ENCODE measurements at regions not wholly inside any gene's neighbourhood (a gene's known extent, or its start where the extent isn't known, plus 50 kb on each side); places are given as distances from the start of the nearest gene placed in this dataset.
A peak's percentile ranks its signal among the peaks of the same experiment; 100 is the strongest.

DNA sequence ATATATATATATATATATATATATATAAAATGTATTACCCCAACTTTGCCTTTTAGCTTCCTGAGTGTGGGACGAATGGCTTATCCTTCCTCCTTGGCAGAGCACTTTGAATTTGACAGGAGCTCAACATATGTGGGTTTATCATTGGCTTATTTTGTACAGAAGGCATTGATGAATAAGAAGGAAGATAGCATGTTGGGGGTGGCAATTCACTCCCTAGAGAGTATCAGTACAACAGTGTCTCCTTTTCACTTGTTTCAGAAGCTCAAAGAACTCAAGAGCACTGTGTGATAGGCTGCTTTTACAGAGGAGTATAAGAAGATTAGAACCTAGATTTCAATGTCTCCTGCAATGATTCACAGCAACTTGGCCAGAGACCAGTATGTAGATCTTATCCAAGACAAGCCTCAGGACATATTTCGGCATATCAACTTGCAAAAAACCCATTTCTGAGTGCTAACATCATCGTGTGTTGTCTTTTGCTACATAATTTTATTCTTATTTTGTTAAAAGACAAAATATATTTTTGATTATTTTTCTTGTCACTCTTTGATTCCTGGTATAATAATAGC, 345.8 kb downstream of the SOCS6 start:
- Histone ChIP-seq H3K36me3 (ENCODE audit: control insufficient read depth, insufficient read depth, low read length) (no peaks in the 10 kb centered on the region), H3K4me1 (ENCODE audit: control insufficient read depth, low read depth, low read length) (no peaks in the 10 kb centered on the region), H3K4ac (ENCODE audit: low read depth, low read length) (no peak overlapping the region), H2AK5ac (ENCODE audit: low read length) (no peak overlapping the region), H3K79me2 (ENCODE audit: control insufficient read depth, insufficient read depth, low read length) (no peaks in the 10 kb centered on the region), H2BK120ac (ENCODE audit: low read depth, low read length) (no peak overlapping the region), H3K4me2 (ENCODE audit: low read length) (no peak overlapping the region), H4K5ac (ENCODE audit: low read length) (no peak overlapping the region), H2BK5ac (ENCODE audit: low read length) (no peak overlapping the region), H3K27ac (ENCODE audit: low read depth, low read length) (no peak overlapping the region), H3K79me1 (ENCODE audit: low read length) (no peaks in the 10 kb centered on the region), H3K27me3 (ENCODE audit: insufficient read depth, low read length, poor library complexity) (no peaks in the 10 kb centered on the region), H3K4me3 (ENCODE audit: low read length) (no peak overlapping the region), H2BK15ac (replicated peaks; ENCODE audit: low read depth) (no peak overlapping the region), H3K9ac (ENCODE audit: low read length) (no peak overlapping the region), H3K56ac (ENCODE audit: low read length) (no peak overlapping the region), H3K18ac (ENCODE audit: low read length) (no peak overlapping the region), H3K23ac (ENCODE audit: low read length) (no peak overlapping the region), H4K8ac (ENCODE audit: low read depth, low read length) (no peak overlapping the region)
- no peak for DNase-seq
- WGBS (ENCODE audit: extremely low coverage, insufficient coverage, low lambda C conversion rate) = no CpG with 5 or more reads among the region's 3 CpGs

DNA sequence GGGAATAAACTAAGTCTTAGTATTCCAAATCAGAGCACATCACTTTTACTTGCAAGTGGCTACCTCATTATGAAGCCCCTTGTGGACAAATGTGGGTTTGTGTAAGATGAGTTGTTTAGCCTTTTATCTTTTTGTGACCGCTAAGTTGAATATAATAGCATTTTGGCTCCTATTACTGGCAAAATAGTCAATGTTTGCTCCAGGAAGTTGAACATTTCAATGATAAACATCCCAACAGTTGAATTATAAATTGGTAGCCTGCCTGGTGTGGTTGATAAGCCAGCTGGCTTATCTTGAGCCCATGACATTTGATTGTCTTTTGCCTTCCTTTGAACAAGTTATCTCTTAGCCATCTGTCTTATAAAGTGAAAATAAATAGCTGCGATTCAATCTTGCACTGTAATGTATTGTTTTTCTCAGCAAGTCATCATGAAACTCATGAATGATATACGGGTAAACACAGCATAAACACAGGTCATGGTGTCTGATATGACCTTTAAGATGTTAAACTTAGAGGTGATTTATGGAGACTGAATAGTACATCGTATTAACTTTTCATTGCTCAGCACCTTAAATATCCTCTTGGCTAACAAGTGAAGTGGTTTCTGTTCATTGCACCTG, 338.4 kb downstream of the SOCS6 start:
- Histone ChIP-seq H4K5ac (ENCODE audit: low read length) (no peak overlapping the region), H3K79me1 (ENCODE audit: low read length) (no peaks in the 10 kb centered on the region), H2BK5ac (ENCODE audit: low read length) (no peak overlapping the region), H3K18ac (ENCODE audit: low read length) (no peak overlapping the region), H3K4ac (ENCODE audit: low read depth, low read length) (no peak overlapping the region), H3K79me2 (ENCODE audit: control insufficient read depth, insufficient read depth, low read length) (no peaks in the 10 kb centered on the region), H2BK120ac (ENCODE audit: low read depth, low read length) (no peak overlapping the region), H3K4me2 (ENCODE audit: low read length) (no peak overlapping the region), H2BK15ac (replicated peaks; ENCODE audit: low read depth) (no peak overlapping the region), H3K9ac (ENCODE audit: low read length) (no peak overlapping the region), H3K4me1 (ENCODE audit: control insufficient read depth, low read depth, low read length) (no peaks in the 10 kb centered on the region), H3K27me3 (ENCODE audit: insufficient read depth, low read length, poor library complexity) (no peaks in the 10 kb centered on the region), H3K4me3 (ENCODE audit: low read length) (no peak overlapping the region), H3K56ac (ENCODE audit: low read length) (no peak overlapping the region), H3K23ac (ENCODE audit: low read length) (no peak overlapping the region), H4K8ac (ENCODE audit: low read depth, low read length) (no peak overlapping the region), H2AK5ac (ENCODE audit: low read length) (no peak overlapping the region), H3K27ac (ENCODE audit: low read depth, low read length) (no peak overlapping the region), H3K36me3 (ENCODE audit: control insufficient read depth, insufficient read depth, low read length) (no peaks in the 10 kb centered on the region)
- no CpG with 5 or more reads among the region's 4 CpGs for WGBS (ENCODE audit: extremely low coverage, insufficient coverage, low lambda C conversion rate)
- DNase-seq = peak; percentile 6

GRCh38 chr18:70622622-70623419, 334.0 kb downstream of the SOCS6 start:
- H3K79me2 ChIP-seq (ENCODE audit: control insufficient read depth, insufficient read depth, low read length) = no peaks in the 10 kb centered on the region
- no peak overlapping the region for H3K56ac ChIP-seq (ENCODE audit: low read length)
- no peak overlapping the region for H3K4ac ChIP-seq (ENCODE audit: low read depth, low read length)
- H3K27me3 ChIP-seq (ENCODE audit: insufficient read depth, low read length, poor library complexity) = no peaks in the 10 kb centered on the region
- H3K36me3 ChIP-seq (ENCODE audit: control insufficient read depth, insufficient read depth, low read length) = no peaks in the 10 kb centered on the region
- no peaks in the 10 kb centered on the region for H3K4me1 ChIP-seq (ENCODE audit: control insufficient read depth, low read depth, low read length)
- no peak overlapping the region for H2AK5ac ChIP-seq (ENCODE audit: low read length)
- H3K18ac ChIP-seq (ENCODE audit: low read length) = no peak overlapping the region
- no peak overlapping the region for H2BK5ac ChIP-seq (ENCODE audit: low read length)
- no peak overlapping the region for H3K27ac ChIP-seq (ENCODE audit: low read depth, low read length)
- no peak overlapping the region for H2BK120ac ChIP-seq (ENCODE audit: low read depth, low read length)
- H3K79me1 ChIP-seq (ENCODE audit: low read length) = no peaks in the 10 kb centered on the region
- no peak overlapping the region for H3K4me3 ChIP-seq (ENCODE audit: low read length)
- no peak overlapping the region for H4K5ac ChIP-seq (ENCODE audit: low read length)
- no peak overlapping the region for H3K9ac ChIP-seq (ENCODE audit: low read length)
- H4K8ac ChIP-seq (ENCODE audit: low read depth, low read length) = no peak overlapping the region
- DNase-seq = no peak
- WGBS (ENCODE audit: extremely low coverage, insufficient coverage, low lambda C conversion rate) = no CpG with 5 or more reads among the region's 9 CpGs
- H2BK15ac ChIP-seq (replicated peaks; ENCODE audit: low read depth) = no peak overlapping the region
- no peak overlapping the region for H3K23ac ChIP-seq (ENCODE audit: low read length)
- H3K4me2 ChIP-seq (ENCODE audit: low read length) = no peak overlapping the region

GRCh38 chr18:70621710-70622109, 332.9 kb downstream of the SOCS6 start:
- no peaks in the 10 kb centered on the region for H3K79me1 ChIP-seq (ENCODE audit: low read length)
- no peak overlapping the region for H2AK5ac ChIP-seq (ENCODE audit: low read length)
- H3K4me1 ChIP-seq (ENCODE audit: control insufficient read depth, low read depth, low read length) = no peaks in the 10 kb centered on the region
- DNase-seq = peak; percentile 11
- no peak overlapping the region for H3K18ac ChIP-seq (ENCODE audit: low read length)
- no peak overlapping the region for H2BK15ac ChIP-seq (replicated peaks; ENCODE audit: low read depth)
- H3K4ac ChIP-seq (ENCODE audit: low read depth, low read length) = no peak overlapping the region
- no CpG with 5 or more reads among the region's 4 CpGs for WGBS (ENCODE audit: extremely low coverage, insufficient coverage, low lambda C conversion rate)
- no peak overlapping the region for H3K23ac ChIP-seq (ENCODE audit: low read length)
- no peak overlapping the region for H4K5ac ChIP-seq (ENCODE audit: low read length)
- no peak overlapping the region for H3K27ac ChIP-seq (ENCODE audit: low read depth, low read length)
- H3K4me3 ChIP-seq (ENCODE audit: low read length) = no peak overlapping the region
- no peak overlapping the region for H4K8ac ChIP-seq (ENCODE audit: low read depth, low read length)
- H3K79me2 ChIP-seq (ENCODE audit: control insufficient read depth, insufficient read depth, low read length) = no peaks in the 10 kb centered on the region
- H3K4me2 ChIP-seq (ENCODE audit: low read length) = no peak overlapping the region
- H3K9ac ChIP-seq (ENCODE audit: low read length) = no peak overlapping the region
- H2BK5ac ChIP-seq (ENCODE audit: low read length) = no peak overlapping the region
- H3K56ac ChIP-seq (ENCODE audit: low read length) = no peak overlapping the region
- no peak overlapping the region for H2BK120ac ChIP-seq (ENCODE audit: low read depth, low read length)
- H3K36me3 ChIP-seq (ENCODE audit: control insufficient read depth, insufficient read depth, low read length) = no peaks in the 10 kb centered on the region
- no peaks in the 10 kb centered on the region for H3K27me3 ChIP-seq (ENCODE audit: insufficient read depth, low read length, poor library complexity)

- H3K18ac ChIP-seq (ENCODE audit: low read length) = no peak overlapping the region
- H3K56ac ChIP-seq (ENCODE audit: low read length) = no peak overlapping the region
- H3K4me1 ChIP-seq (ENCODE audit: control insufficient read depth, low read depth, low read length) = no peaks in the 10 kb centered on the region
- no peaks in the 10 kb centered on the region for H3K79me1 ChIP-seq (ENCODE audit: low read length)
- H2BK5ac ChIP-seq (ENCODE audit: low read length) = no peak overlapping the region
- no peak overlapping the region for H4K8ac ChIP-seq (ENCODE audit: low read depth, low read length)
- no peak overlapping the region for H3K4ac ChIP-seq (ENCODE audit: low read depth, low read length)
- no peak overlapping the region for H4K5ac ChIP-seq (ENCODE audit: low read length)
- H3K23ac ChIP-seq (ENCODE audit: low read length) = no peak overlapping the region
- no peaks in the 10 kb centered on the region for H3K27me3 ChIP-seq (ENCODE audit: insufficient read depth, low read length, poor library complexity)
- no peak overlapping the region for H3K27ac ChIP-seq (ENCODE audit: low read depth, low read length)
- H3K4me2 ChIP-seq (ENCODE audit: low read length) = no peak overlapping the region
- no CpG with 5 or more reads among the region's 2 CpGs for WGBS (ENCODE audit: extremely low coverage, insufficient coverage, low lambda C conversion rate)
- no peak overlapping the region for H3K4me3 ChIP-seq (ENCODE audit: low read length)
- no peak for DNase-seq
- no peak overlapping the region for H3K9ac ChIP-seq (ENCODE audit: low read length)
- H2BK120ac ChIP-seq (ENCODE audit: low read depth, low read length) = no peak overlapping the region
- H3K36me3 ChIP-seq (ENCODE audit: control insufficient read depth, insufficient read depth, low read length) = no peaks in the 10 kb centered on the region
- H2AK5ac ChIP-seq (ENCODE audit: low read length) = no peak overlapping the region
- H3K79me2 ChIP-seq (ENCODE audit: control insufficient read depth, insufficient read depth, low read length) = no peaks in the 10 kb centered on the region
- no peak overlapping the region for H2BK15ac ChIP-seq (replicated peaks; ENCODE audit: low read depth)
Measured at GRCh38 chr18:70620837-70621612, 332.2 kb downstream of the SOCS6 start.
